Hematopoietic multipotent progenitor cell treated with erythropoietin and hydrocortisone succinate and interleukin-3 and kit ligand, for 4 days (in vitro differentiated cells): ENCODE measurements at regions not wholly inside any gene's neighbourhood (a gene's known extent, or its start where the extent isn't known, plus 50 kb on each side); places are given as distances from the start of the nearest gene placed in this dataset.
"Not testable (repeated sequence)": the region's sequence is repeated elsewhere in the genome, so short reads cannot be mapped to it uniquely, and the experiment has no call there.

Source experiments
- DNase-seq: peaks from one replicate; pipeline ENCODE4 v3.0.0-alpha.2; 2015

DNA sequence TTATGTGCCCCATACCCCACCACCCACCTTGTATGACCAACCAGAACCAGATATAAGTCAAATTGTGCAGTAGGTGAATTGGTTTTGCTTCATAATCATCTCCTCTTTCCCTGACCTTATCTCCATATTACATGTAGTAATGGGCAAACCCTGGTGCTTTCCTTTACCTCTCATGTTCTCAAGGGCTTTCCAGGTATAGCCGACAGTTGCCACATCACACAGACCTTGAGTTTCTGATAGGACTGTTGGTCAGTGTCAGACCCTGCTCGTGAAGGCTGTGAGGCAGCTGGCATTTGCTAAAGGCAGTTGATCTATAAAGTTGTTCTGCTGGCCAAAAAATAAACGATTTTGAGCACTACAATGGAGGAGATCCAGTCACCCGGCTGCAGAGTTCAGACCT, 145.9 kb downstream of the ALX1 start:
- DNase-seq, result no peak

DNA sequence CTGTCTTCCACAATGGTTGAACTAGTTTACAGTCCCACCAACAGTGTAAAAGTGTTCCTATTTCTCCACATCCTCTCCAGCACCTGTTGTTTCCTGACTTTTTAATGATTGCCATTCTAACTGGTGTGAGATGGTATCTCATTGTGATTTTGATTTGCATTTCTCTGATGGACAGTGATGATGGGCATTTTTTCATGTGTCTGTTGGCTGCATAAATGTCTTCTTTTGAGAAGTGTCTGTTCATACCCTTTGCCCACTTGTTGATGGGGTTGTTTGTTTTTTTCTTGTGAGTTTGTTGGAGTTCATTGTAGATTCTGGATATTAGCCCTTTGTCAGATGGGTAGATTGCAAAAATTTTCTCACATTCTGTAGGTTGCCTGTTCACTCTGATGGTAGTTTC, 153.1 kb downstream of the ALX1 start:
- DNase-seq, result not testable (repeated sequence)

DNA sequence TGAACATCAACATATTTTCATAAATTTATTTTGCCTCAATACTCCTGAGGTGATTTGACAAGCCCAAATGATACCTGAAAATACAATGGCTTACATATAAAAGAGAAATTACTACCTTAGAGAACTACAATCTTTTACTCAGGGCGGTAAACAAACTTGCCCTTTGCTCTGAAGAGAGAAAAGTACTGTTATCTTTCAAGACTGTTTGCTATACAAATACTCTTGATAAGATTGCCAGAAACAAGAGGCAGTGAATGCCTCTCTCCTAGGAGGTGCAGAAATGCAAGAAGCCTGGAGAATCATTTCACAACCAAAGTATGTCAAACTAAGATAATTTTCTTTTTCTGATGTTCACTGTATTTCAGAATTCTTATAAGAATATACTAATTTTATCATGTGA, 160.3 kb downstream of the ALX1 start:
- DNase-seq, result no peak

DNA sequence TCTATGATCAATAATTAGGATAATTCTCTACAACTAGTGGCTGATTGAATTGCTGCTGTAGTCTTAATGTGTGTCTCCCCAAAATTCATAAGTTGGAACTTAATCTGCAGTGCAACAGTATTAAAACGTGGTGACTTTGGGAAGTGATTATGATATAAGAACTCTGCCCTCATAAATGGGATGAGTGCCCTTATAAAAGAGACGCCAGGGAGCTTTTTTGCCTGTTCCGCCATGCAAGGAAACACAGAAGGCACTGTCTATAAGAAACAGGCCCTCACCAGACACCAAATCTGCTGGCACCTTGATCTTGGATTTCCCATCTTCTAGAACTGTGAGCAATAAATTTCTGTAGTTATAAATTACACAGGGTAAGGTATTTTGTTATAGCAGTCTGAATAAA, 161.0 kb downstream of the ALX1 start:
- DNase-seq, result no peak

DNA sequence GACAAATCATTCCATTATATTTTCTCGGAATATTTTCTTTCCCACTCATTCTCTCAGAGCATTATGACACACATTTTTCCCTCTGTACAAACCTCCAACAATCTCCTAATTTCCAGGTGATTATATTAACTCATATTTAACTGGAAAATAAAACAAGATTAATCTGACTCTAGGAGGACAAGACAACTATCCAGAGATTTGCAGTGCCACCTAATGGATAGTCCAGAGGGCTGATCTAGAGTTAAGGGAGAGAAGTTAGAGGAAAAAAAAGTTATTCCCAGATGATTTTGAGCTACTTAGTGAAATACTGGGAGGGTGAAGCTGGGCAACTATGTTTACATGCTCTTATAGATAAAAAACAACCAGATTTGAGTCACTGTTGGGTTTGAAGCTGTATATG, 161.7 kb downstream of the ALX1 start:
- no peak for DNase-seq

DNA sequence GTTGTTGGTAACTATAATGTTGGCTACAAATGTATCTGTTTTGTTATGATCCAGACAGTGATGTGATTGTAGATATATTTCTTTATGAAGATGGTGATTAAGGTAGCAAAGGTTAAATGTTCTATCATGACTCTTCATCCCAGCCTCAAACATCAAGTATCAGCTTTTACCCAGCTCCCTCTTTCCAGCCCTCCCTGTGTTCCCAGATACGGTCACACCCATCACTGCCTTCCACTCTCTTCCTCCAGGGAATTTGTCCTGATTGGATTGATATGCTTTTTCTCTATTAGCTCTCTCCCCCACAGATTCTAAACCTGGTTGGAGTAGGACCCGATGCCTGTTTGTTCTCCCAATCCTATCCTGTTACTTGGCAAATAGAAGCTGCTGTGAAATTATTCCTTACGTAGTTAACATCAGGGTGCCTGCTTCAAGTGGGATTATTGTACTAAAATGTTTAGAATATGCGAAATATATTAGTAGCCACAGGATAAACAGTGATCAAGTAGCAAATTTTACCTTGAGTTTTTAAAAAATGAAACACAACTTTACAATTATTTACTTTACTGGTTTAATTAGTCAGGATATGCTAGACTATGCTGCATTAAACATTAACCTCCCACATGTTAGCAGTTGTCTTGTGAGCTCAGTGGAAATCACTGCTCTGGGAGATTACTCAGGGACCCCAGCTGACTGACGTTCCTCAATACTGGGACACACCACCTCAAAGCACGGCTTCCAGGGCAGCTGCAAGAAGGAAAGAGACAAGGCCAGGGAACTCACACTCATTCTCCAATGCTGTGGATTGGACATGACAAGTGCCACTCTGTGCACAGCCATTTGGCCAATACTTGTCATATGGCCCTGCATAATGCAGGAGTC, 165.3 kb downstream of the ALX1 start:
- no peak for DNase-seq

DNA sequence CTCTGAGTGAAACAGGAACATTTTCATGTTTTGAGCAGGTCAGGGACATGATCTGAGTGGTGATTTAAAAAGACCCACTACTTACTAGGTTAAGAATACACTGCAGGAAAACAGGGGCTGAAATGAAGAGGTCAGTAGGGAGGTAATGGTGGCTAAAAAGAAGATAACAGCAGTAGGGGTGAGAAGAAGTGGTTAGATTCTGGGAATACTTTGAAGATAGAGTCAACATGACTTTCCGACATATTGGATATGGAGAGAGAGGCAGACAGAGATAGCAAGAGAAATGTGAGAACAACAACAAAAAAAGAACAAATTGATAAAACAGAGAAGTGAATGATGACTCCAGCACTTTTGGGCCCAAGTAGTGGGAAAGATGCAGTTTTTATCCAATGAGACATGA, 168.0 kb downstream of the ALX1 start:
- DNase-seq, result no peak

DNA sequence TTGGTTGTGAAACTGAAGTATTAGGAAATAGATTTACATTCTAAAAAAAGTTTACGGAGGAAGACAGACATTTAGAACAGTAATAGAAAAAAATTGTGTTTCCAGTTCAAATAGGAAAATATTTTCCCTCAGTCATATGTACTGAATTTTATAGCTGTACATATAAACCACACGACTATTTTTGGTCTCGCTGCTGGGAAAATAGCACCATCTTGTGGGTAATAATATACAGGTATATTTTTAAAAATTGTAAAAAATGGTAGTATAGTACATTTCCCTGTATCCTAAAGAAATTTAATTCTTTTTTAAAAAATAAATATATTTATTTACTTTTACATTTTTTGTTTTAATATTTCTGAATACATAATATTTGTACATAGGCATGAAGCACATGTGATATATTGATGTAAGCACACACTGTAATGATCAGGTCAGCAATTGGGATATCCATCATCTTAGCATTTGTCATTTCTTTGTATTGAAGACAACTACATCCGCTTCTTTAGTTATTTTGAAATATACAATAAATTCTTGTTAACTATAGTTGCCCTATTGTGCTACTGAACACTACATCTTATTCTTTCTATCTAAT, 168.6 kb downstream of the ALX1 start:
- peak; percentile 64 for DNase-seq

DNA sequence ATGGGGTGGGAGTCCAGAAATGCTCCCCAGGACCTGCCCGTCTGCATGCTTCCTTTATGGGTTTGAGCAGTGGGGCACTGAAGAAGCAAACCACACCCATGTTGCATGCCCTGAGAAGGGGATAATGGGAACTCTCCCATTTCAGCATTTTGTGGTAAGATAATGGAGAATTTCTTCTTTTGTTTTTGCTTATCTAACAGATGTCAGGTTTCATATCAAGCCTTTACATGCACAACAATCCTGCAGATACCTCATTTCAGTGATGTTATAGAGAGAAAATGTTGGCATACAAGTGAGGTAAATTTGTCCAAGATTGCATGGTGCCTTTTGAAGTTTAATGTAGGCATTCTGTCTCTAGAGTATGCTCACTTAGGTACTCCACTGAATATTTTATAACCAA, 177.0 kb downstream of the ALX1 start:
- DNase-seq, result peak; percentile 92

DNA sequence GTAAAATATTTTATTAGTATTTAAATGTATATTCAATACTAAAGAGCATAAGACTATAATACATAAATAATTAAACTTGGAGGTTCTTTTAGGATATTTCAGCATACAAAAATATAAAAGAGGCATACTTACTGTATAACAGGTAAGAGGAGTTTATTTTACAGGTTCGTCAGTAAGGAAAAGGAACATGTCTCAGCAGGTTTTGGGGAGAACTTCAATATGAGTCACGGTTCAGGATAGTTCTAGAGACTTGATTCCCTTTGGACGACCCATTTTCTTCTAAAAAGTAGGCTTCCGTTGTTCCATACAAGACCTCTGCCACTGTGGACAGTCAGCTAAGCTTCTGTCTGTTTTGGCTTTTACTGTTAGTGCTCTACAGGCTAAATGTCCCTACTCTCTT, 181.1 kb downstream of the ALX1 start:
- DNase-seq, result no peak

DNA sequence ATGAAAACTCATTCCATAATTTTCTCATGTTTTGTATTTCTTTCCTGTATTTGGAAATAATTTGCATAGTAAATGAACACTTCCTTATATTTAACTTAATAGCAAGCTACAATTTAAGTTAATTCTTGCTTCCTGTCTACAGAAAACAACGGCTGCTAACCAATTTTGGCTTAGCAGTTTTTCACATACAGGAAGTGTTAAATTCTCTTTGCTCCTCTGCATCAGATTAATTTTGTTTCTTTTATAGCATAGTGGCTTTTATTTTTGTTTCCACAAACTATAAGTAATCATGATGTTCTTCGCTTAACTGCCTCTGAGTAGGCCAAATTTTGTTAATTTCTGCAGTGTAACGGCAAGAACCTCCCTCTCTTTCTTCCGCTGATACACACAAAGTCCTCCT, 182.9 kb downstream of the ALX1 start:
- DNase-seq, result no peak

DNA sequence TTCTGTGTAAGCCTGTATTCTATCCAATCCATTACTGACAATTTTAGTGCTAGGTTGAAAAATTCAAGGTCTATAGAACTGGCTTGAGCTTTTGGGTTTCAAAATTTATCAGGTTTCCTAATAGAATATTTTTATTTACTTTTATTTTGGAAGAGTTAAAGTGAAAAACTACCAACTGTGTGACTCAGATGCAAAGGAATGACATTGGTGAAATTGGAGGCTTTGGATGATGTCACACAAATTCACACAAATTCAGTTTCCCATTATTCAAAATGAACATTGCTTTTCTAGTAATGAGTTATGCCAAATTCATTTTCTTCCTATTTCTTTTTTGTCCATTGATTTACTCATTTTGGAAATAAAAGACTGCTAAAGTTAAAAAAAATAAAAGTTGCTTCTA, 186.9 kb downstream of the ALX1 start:
- DNase-seq, result no peak

DNA sequence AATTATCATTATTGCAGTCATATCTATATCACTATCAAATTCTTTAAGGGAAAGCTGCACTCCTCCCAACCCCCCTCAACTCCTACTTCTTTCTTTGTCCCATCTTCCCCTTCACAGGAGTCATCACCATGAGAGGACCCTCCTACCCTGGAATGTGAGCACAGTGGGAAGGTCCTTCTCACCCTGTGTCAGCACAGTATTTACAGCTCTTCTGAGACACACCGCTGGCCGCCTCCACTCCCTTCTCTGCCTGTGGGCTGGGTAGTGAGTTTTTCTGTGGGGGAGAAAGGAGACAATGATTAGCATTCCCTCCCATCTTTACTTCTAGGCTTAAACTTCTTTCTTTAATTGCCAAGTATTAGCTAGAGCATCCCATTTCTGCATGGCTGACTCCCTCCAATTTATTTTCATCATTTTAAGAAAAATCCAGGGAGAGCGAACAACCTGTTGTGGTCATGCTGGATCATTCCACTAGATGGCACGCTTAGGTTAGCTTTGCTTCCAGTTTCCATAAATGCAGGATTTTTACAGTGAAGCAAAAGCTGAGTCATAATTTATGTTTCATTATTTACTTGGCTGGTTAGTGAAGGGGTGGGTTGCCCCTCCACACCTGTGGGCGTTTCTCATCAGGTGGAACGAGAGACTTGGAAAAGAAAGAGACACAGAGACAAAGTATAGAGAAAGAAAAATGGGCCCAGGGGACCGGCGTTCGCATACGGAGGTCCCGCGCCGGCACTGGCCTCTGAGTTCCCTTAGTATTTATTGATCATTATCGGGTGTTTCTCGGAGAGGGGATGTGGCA, 188.5 kb downstream of the ALX1 start:
- DNase-seq, result peak; percentile 86

DNA sequence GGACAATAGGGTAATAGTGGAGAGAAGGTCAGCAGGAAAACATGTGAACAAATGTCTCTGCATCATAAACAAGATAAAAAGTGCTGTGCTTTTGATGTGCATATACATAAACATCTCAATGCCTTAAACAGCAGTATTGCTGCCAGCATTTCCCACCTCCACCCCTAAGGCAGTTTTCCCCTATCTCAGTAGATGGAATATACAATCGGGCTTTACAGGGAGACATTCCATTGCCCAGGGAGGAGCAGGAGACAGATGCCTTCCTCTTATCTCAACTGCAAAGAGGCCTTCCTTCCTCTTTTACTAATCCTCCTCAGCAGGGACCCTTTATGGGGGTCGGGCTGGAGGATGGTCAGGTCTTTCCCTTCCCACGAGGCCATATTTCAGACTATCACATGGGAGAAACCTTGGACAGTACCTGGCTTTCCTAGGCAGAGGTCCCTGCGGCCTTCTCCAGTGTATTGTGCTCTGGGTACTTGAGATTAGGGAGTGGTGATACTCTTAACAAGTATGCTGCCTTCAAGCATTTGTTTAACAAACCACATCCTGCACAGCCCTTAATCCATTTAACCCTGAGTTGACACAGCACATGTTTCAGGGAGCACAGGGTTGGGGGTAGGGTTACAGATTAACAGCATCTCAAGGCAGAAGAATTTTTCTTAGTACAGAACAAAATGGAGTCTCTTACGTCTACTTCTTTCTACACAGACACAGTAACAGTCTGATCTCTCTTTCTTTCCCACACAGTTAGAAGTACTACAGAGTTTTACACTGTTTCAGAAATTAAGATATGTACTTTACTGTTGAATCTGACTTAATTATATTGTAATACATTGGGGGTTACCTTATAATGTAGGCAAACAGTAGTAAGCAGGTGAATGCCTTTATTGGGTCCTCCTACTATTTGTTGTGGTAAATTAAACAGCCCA, 189.4 kb downstream of the ALX1 start:
- DNase-seq, result peak; percentile 74

DNA sequence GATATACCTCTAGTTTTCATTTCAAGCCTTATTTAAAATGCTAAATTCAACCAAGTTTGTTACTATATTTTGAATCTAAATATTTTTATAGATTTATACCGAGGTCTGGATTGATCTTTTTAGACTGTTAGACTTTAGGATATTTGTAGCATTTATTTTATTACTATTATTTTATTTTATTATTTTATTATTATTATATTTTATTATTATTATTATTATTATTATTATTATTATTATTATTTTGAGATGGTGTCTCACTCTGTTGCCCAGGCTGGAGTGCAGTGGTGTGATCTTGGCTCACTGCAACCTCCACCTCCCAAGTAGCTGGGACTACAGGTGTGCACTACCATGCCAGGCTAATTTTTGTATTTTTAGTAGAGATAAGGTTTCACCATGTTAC, 195.3 kb downstream of the ALX1 start:
- not testable (repeated sequence) for DNase-seq

DNA sequence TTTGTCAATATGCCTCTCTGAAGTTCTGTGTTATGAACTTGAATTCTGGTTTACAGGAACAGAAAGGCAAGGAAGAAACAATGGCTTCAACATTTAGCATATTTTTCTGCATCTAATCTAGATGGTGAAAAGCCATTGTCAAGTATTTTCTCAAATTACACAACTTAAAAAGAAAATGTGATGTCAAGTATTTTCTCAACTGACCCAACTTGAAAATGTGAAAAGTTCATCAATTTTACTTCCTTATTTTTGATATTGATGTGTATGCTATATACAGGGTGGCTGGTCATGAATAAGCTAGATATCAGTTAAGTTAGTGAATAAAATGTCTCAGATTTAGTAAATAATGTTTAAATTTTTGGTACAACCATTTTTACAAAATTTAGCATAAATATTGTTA, 196.7 kb downstream of the ALX1 start:
- no peak for DNase-seq

DNA sequence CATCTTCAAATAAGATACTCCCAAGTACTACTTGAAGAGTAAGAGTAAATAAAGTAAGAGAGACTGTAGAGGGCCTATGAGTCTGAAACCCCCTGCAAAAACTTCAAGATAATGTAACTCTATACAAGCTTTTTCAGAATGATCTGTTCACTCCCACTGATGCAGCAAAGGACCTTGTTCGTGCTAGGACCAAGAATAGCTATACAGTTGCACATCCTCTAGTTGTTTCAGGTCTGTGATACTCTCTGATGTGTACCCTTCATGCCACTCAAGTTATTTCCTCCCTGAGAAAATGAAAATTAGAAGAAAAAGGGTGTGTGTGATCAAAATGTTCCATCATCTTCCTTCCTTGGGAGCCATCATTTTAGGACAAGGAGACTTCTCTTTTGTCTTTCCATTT, 204.4 kb downstream of the ALX1 start:
- no peak for DNase-seq

DNA sequence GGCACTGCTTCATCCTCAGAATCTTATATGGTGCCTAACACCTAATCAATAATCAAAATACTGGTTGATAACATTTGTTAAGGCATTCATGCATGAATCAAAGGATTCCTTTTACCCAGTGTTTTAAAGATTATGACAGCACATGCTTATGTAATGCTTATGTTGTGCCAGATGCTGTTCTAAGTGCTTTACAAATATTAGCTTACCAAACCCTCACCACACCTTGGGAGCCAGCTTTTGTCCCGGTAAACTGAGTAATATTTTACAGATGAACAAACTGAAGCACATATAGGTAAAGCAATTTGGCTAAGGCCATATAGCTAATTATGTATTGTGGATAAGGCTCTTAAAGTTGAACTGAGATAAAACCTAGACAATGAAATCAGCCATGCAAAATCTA, 209.2 kb downstream of the ALX1 start:
- no peak for DNase-seq

DNA sequence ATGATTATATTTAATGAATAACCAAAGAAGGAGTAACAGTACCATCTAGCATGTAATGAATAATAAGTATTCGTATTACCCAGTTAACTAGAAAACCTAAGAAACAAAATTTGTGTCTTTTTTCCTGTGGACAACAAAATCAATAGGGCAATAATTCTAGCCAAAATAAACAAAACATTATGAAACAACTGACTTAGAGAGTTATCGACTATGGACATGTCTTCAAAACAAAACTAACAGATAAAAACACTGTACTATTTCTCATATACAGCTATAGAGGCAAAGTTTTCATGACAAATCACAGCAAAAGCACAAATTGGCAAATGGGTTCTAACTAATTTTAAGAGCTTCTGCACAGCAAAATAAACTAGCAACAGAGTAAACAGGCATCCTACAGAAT, 224.1 kb downstream of the ALX1 start:
- DNase-seq, result no peak

DNA sequence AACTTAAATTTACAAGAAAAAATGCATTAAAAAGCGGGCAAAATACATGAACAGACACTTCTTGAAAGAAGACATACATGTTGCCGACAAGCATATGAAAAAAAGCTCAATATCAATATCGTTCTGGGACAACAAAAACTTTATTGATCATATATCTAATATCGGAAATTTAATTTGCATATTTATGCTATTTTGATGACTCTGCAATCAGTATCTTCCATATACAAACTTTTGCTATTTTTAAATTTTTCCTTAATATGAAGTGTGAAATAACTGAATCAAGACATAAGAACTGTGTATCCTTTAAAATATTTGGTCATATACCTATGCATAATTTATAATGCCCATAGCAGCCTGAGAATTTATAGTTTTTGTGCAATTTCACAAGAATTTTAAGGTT, 224.6 kb downstream of the ALX1 start:
- no peak for DNase-seq

DNA sequence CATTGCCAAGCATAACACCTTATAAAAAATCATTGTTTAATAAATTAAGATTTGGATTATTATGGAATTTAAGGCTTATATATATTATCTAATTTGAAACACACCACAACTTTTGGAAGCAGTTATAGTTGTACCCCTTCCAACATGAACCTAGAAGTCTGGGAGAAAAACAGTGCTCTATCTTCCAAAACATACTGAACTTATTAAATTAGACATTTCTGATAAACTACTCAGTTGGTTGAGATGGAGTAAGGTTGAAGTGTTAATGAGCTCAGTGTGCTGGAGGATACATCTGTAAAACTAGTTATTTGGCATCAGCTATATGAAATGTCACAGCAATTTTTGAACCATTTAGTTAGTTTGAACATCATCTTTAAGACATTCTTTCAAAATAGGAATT, 227.4 kb downstream of the ALX1 start:
- DNase-seq, result no peak

DNA sequence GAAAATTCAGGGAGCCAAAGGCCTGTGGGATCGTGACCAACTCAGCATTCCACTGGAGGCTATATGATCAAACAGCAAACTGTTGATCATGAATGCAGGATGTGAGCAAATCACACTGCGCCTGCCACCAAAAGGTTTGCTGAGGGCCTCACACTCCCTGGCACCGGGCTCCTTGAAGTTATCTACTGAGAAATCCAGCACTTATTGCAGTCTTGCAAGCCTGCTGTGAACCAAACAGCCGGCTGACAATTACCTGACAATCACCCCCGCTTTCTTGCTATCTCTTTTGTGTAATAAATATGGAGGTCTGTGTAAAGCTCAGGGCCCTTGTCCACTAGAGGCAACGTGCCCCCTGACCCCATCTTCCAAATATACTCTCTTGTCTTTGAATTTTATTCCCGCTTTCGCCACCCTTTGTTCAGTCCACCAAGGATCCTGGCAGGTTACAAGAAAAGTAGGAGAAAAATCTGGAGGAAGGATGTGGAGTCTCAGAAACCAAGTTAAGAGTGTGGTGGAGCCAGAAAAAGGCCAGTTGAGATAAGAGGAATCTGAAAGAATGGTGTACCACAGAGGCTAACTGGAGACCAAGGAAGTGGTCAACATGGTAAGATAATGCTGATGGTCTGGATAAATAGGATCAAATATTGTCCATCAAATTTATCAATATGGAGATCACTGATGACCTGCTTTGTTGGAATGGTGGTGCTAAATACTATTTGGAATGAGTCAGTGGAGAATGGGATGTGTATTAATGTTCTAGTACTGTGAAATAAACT, 229.2 kb downstream of the ALX1 start:
- peak; percentile 6 for DNase-seq
